ENCODE measurements at regions not wholly inside any gene's neighbourhood (a gene's known extent, or its start where the extent isn't known, plus 50 kb on each side); places are given as distances from the start of the nearest gene placed in this dataset.
A peak's percentile ranks its signal among the peaks of the same experiment; 100 is the strongest.

- no peak for DNase-seq
These were observed 160.2 kb upstream of the CCDC68 start for GRCh38 chr18:55119434-55119833.

- DNase-seq, result no peak
These were observed 159.8 kb upstream of the CCDC68 start for GRCh38 chr18:55119016-55119415.

GRCh38 chr18:55116863-55117262 is 157.6 kb upstream of the CCDC68 start:
- DNase-seq, result no peak

- DNase-seq, result no peak
These were observed 156.3 kb upstream of the CCDC68 start for GRCh38 chr18:55115606-55116005.

GRCh38 chr18:55114876-55115275 is 155.6 kb upstream of the CCDC68 start:
- no peak for DNase-seq

- no peak for DNase-seq
These were observed 154.5 kb upstream of the CCDC68 start for GRCh38 chr18:55113800-55114199.

- DNase-seq, result no peak
These were observed 152.0 kb upstream of the CCDC68 start for GRCh38 chr18:55111271-55111670.

GRCh38 chr18:55110436-55110835 is 151.2 kb upstream of the CCDC68 start:
- no peak for DNase-seq

GRCh38 chr18:55109818-55110414 is 150.7 kb upstream of the CCDC68 start:
- DNase-seq, result no peak

- DNase-seq, result no peak
These were observed 147.6 kb upstream of the CCDC68 start for GRCh38 chr18:55106906-55107305.

GRCh38 chr18:55106466-55106865 is 147.2 kb upstream of the CCDC68 start:
- DNase-seq, result no peak

- no peak for DNase-seq
These were observed 146.6 kb upstream of the CCDC68 start for GRCh38 chr18:55105873-55106272.

GRCh38 chr18:55102958-55103456 is 143.7 kb upstream of the CCDC68 start:
- no peak for DNase-seq

GRCh38 chr18:55102501-55102900 is 143.2 kb upstream of the CCDC68 start:
- peak in 1 of 2 experiments; percentile 11 for DNase-seq

GRCh38 chr18:55101458-55101824 is 142.2 kb upstream of the CCDC68 start:
- no peak for DNase-seq

GRCh38 chr18:55100817-55101457 is 141.7 kb upstream of the CCDC68 start:
- no peak for DNase-seq

- peak; percentile 24 to 56 for DNase-seq
These were observed 138.4 kb upstream of the CCDC68 start for GRCh38 chr18:55097456-55098170.

GRCh38 chr18:55096263-55096951 is 137.1 kb upstream of the CCDC68 start:
- DNase-seq, result no peak

GRCh38 chr18:55095584-55095983 is 136.3 kb upstream of the CCDC68 start:
- DNase-seq, result no peak

- DNase-seq, result no peak
These were observed 134.5 kb upstream of the CCDC68 start for GRCh38 chr18:55093808-55094207.

GRCh38 chr18:55093295-55093694 is 134.0 kb upstream of the CCDC68 start:
- no peak for DNase-seq

GRCh38 chr18:55092166-55092565 is 132.9 kb upstream of the CCDC68 start:
- DNase-seq, result no peak

GRCh38 chr18:55090564-55091188 is 131.4 kb upstream of the CCDC68 start:
- no peak for DNase-seq
